Neural cell (in vitro differentiated cells): ENCODE measurements at regions not wholly inside any gene's neighbourhood (a gene's known extent, or its start where the extent isn't known, plus 50 kb on each side); places are given as distances from the start of the nearest gene placed in this dataset.
"Not testable (repeated sequence)": the region's sequence is repeated elsewhere in the genome, so short reads cannot be mapped to it uniquely, and the experiment has no call there.

Experiments
- H2AFZ ChIP-seq: fragments of 200-600, 300-800 bp; sonication (generic), shearing (Covaris generic); 2 replicates; pipeline ENCODE4 v1.6.0; 2014; ENCODE audit warnings: low read depth, mild to moderate bottlenecking, antibody characterized with exemption, low read length, moderate library complexity
- H3F3A ChIP-seq: fragments of 200-600 bp; shearing (Covaris generic); 2 replicates; pipeline ENCODE4 v1.6.1; 2016; ENCODE audit warnings: mild to moderate bottlenecking, moderate library complexity, mixed read lengths, antibody characterized with exemption, low read length; ENCODE audit not compliant: insufficient read depth, poor library complexity, severe bottlenecking
- H3K27ac ChIP-seq: fragments of 200-600, 300-800 bp; sonication (generic), shearing (Covaris generic); 2 replicates; pipeline ENCODE4 v1.5.1; 2014; ENCODE audit warnings: mild to moderate bottlenecking, low read length, moderate library complexity
- H3K27me3 ChIP-seq: fragments of 300-800, 200-600 bp; sonication (generic), shearing (Covaris generic); 2 replicates; pipeline ENCODE4 v1.6.0; 2014; ENCODE audit warnings: mild to moderate bottlenecking, low read depth, low read length, moderate library complexity; ENCODE audit not compliant: insufficient read depth
- H3K36me3 ChIP-seq: fragments of 300-800, 200-600 bp; sonication (generic), shearing (Covaris generic); 2 replicates; pipeline ENCODE4 v1.5.1; 2014; ENCODE audit warnings: mild to moderate bottlenecking, antibody characterized with exemption, low read length, moderate library complexity; ENCODE audit not compliant: insufficient read depth
- H3K4me2 ChIP-seq: fragments of 300-800, 200-600 bp; sonication (generic), shearing (Covaris generic); 2 replicates; pipeline ENCODE4 v1.6.0; 2014; ENCODE audit warnings: mild to moderate bottlenecking, low read length
- H3K4me3 ChIP-seq: fragments of 300-800, 200-600 bp; sonication (generic), shearing (Covaris generic); 2 replicates; pipeline ENCODE4 v1.5.1; 2014; ENCODE audit warnings: mild to moderate bottlenecking, low read length, moderate library complexity
- H3K79me2 ChIP-seq: fragments of 200-600 bp; shearing (Covaris generic); replicated peaks from 2 replicates; pipeline ENCODE4 v1.6.0; 2014; ENCODE audit warnings: mild to moderate bottlenecking, low read length, moderate library complexity; ENCODE audit not compliant: insufficient read depth
- H3K9ac ChIP-seq: fragments of 300-800, 200-600 bp; sonication (generic), shearing (Covaris generic); 2 replicates; pipeline ENCODE4 v1.6.1; 2016; ENCODE audit warnings: mild to moderate bottlenecking, low read length, mixed read lengths
- H3K9me2 ChIP-seq: fragments of 200-600 bp; shearing (Covaris generic); 2 replicates; pipeline ENCODE4 v1.6.1; 2016; ENCODE audit warnings: mild to moderate bottlenecking, low read length, mixed read lengths; ENCODE audit not compliant: insufficient read depth
- H3K9me3 ChIP-seq: fragments of 200-600, 300-800 bp; sonication (generic), shearing (Covaris generic); 2 replicates; pipeline ENCODE4 v1.6.1; 2016; ENCODE audit warnings: mild to moderate bottlenecking, mixed run types, low read length, moderate library complexity, mixed read lengths
- H4K20me1 ChIP-seq: fragments of 200-600 bp; shearing (Covaris generic); 2 replicates; pipeline ENCODE4 v1.6.1; 2016; ENCODE audit warnings: mild to moderate bottlenecking, mixed run types; ENCODE audit not compliant: insufficient read depth
- EP300 ChIP-seq: fragments of 450-650 bp; conservative IDR thresholded peaks from 2 replicates; pipeline ENCODE4 v1.6.1; 2014; ENCODE audit warnings: antibody characterized with exemption, mild to moderate bottlenecking, moderate library complexity; ENCODE audit not compliant: poor library complexity, severe bottlenecking
- EZH2 ChIP-seq: fragments of 200-600, 300-800 bp; shearing (Covaris generic), sonication (generic); IDR thresholded peaks from 2 replicates; pipeline ENCODE4 v1.6.1; 2014; ENCODE audit warnings: antibody characterized with exemption, low read length, borderline replicate concordance, mild to moderate bottlenecking; ENCODE audit not compliant: insufficient read depth, poor library complexity, severe bottlenecking
- MXI1 ChIP-seq: fragments of 450-650 bp; conservative IDR thresholded peaks from 2 replicates; pipeline ENCODE4 v1.6.1; 2014; ENCODE audit warnings: antibody characterized with exemption, mild to moderate bottlenecking; ENCODE audit not compliant: poor library complexity, severe bottlenecking
- POLR2AphosphoS5 ChIP-seq: IDR thresholded peaks from 2 replicates; pipeline ENCODE4 v1.6.1; 2012
- RAD21 ChIP-seq: fragments of 450-650 bp; conservative IDR thresholded peaks from 2 replicates; pipeline ENCODE4 v1.6.1; 2014; ENCODE audit warnings: antibody characterized with exemption, mild to moderate bottlenecking, moderate library complexity
- REST ChIP-seq: IDR thresholded peaks from 2 replicates; pipeline ENCODE4 v1.6.1; 2012; ENCODE audit warnings: borderline replicate concordance
- SMC3 ChIP-seq: fragments of 450-650 bp; conservative IDR thresholded peaks from 2 replicates; pipeline ENCODE4 v1.6.1; 2014; ENCODE audit warnings: antibody characterized with exemption, mild to moderate bottlenecking, moderate library complexity; ENCODE audit not compliant: poor library complexity
- TAF1 ChIP-seq: IDR thresholded peaks from 2 replicates; pipeline ENCODE4 v1.6.1; 2012; ENCODE audit warnings: low read depth
- TF ChIP-seq, protein P1 (sequence below): fragments of 450-650 bp; IDR thresholded peaks from 2 replicates; pipeline ENCODE4 v1.5.1; 2014; ENCODE audit warnings: antibody characterized with exemption, mild to moderate bottlenecking, moderate library complexity; ENCODE audit not compliant: poor library complexity, severe bottlenecking

- H3K9ac ChIP-seq, result no peak overlapping the region
- H3F3A ChIP-seq, result no peaks in the 10 kb centered on the region
- no peaks in the 10 kb centered on the region for H3K36me3 ChIP-seq
- H3K27ac ChIP-seq, result no peak overlapping the region
- no peak overlapping the region for H3K4me2 ChIP-seq
- no peaks in the 10 kb centered on the region for H3K79me2 ChIP-seq
- H3K27me3 ChIP-seq, result no peaks in the 10 kb centered on the region
- no peak overlapping the region for H2AFZ ChIP-seq
- H4K20me1 ChIP-seq, result no peaks in the 10 kb centered on the region
- H3K4me3 ChIP-seq, result no peak overlapping the region
- H3K9me3 ChIP-seq, result no peaks in the 10 kb centered on the region
- no peaks in the 10 kb centered on the region for H3K9me2 ChIP-seq
- no peak for TF ChIP-seq EZH2
- TF ChIP-seq, protein P1, sequence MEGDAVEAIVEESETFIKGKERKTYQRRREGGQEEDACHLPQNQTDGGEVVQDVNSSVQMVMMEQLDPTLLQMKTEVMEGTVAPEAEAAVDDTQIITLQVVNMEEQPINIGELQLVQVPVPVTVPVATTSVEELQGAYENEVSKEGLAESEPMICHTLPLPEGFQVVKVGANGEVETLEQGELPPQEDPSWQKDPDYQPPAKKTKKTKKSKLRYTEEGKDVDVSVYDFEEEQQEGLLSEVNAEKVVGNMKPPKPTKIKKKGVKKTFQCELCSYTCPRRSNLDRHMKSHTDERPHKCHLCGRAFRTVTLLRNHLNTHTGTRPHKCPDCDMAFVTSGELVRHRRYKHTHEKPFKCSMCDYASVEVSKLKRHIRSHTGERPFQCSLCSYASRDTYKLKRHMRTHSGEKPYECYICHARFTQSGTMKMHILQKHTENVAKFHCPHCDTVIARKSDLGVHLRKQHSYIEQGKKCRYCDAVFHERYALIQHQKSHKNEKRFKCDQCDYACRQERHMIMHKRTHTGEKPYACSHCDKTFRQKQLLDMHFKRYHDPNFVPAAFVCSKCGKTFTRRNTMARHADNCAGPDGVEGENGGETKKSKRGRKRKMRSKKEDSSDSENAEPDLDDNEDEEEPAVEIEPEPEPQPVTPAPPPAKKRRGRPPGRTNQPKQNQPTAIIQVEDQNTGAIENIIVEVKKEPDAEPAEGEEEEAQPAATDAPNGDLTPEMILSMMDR, result no peak
- TF ChIP-seq EP300, result no peak
- TF ChIP-seq SMC3, result no peak
- TF ChIP-seq RAD21, result no peak
- TF ChIP-seq POLR2AphosphoS5, result no peak
- TF ChIP-seq TAF1, result no peak
- TF ChIP-seq MXI1, result no peak
- no peak for TF ChIP-seq REST
Observed at GRCh38 chr5:38134810-38135209, 123.5 kb upstream of the EGFLAM start.

GRCh38 chr5:38134294-38134693 is 124.1 kb upstream of the EGFLAM start:
- not testable (repeated sequence) for H3F3A ChIP-seq, H3K36me3 ChIP-seq, H3K9me2 ChIP-seq, H3K9ac ChIP-seq, H3K79me2 ChIP-seq, H3K4me3 ChIP-seq, H3K4me2 ChIP-seq, H3K27ac ChIP-seq, H3K9me3 ChIP-seq, H2AFZ ChIP-seq, H3K27me3 ChIP-seq, H4K20me1 ChIP-seq

DNA sequence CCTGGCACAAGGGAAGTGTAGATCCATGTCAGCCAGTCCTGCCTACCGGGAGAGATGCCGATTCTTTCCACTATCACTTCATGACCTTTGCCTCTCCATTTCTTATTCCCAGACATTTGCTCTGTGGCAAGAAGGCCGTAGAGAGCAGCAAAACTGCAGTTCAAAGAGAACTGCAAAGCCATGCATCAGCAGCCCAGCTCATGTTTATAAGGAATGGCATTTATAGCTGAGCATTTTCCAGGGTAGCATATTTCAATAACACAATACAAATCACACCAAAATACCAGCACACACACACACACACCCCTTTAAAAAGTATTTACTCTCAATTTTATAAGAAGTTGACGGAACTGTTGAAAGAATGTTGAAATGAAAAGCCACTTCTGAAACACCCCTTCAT is 126.7 kb upstream of the EGFLAM start:
- no peaks in the 10 kb centered on the region for H3K27me3 ChIP-seq
- no peak overlapping the region for H3K27ac ChIP-seq
- no peaks in the 10 kb centered on the region for H3K79me2 ChIP-seq
- no peak for TF ChIP-seq EZH2
- no peak for TF ChIP-seq TAF1
- TF ChIP-seq MXI1, result no peak
- no peak for TF ChIP-seq POLR2AphosphoS5
- TF ChIP-seq RAD21, result no peak
- no peak for TF ChIP-seq EP300
- no peak for TF ChIP-seq SMC3
- TF ChIP-seq, protein P1, result no peak
- TF ChIP-seq REST, result no peak
- no peaks in the 10 kb centered on the region for H3K9me2 ChIP-seq
- H3K36me3 ChIP-seq, result no peaks in the 10 kb centered on the region
- H3K9ac ChIP-seq, result no peak overlapping the region
- no peak overlapping the region for H3K4me3 ChIP-seq
- no peaks in the 10 kb centered on the region for H3K9me3 ChIP-seq
- no peaks in the 10 kb centered on the region for H3F3A ChIP-seq
- no peak overlapping the region for H2AFZ ChIP-seq
- no peak overlapping the region for H3K4me2 ChIP-seq
- no peaks in the 10 kb centered on the region for H4K20me1 ChIP-seq
